ENCODE measurements at regions not wholly inside any gene's neighbourhood (a gene's known extent, or its start where the extent isn't known, plus 50 kb on each side); places are given as distances from the start of the nearest gene placed in this dataset.

- no peak overlapping the region for H3K4me3 ChIP-seq
- TF ChIP-seq Cebpa-rat (IDR thresholded peaks at IDR 0.05), result no peak
- no peak overlapping the region for H3K27ac ChIP-seq
- no peaks in the 10 kb centered on the region for H3K36me3 ChIP-seq
- H3K9me3 ChIP-seq, result no peaks in the 10 kb centered on the region
- H4K20me1 ChIP-seq, result no peaks in the 10 kb centered on the region
- H3K9ac ChIP-seq, result no peak overlapping the region
- no peaks in the 10 kb centered on the region for H3K27me3 ChIP-seq
- no peaks in the 10 kb centered on the region for H3K4me1 ChIP-seq
- H3K4me2 ChIP-seq, result no peak overlapping the region
Measured at GRCh38 chr18:39051013-39051412, 1485.4 kb upstream of the CELF4 start.

GRCh38 chr18:39039813-39040212, 1474.2 kb upstream of the CELF4 start:
- Histone ChIP-seq H3K27me3 (no peaks in the 10 kb centered on the region), H3K9ac (no peak overlapping the region), H3K4me3 (no peak overlapping the region), H3K4me1 (no peaks in the 10 kb centered on the region), H4K20me1 (no peaks in the 10 kb centered on the region), H3K36me3 (no peaks in the 10 kb centered on the region), H3K9me3 (no peaks in the 10 kb centered on the region), H3K4me2 (no peak overlapping the region), H3K27ac (no peak overlapping the region)
- no peak for TF ChIP-seq Cebpa-rat (IDR thresholded peaks at IDR 0.05)

- H3K4me2 ChIP-seq, result no peak overlapping the region
- H3K4me1 ChIP-seq, result no peaks in the 10 kb centered on the region
- no peak overlapping the region for H3K27ac ChIP-seq
- no peak for TF ChIP-seq Cebpa-rat (IDR thresholded peaks at IDR 0.05)
- H3K27me3 ChIP-seq, result no peaks in the 10 kb centered on the region
- H3K9me3 ChIP-seq, result no peaks in the 10 kb centered on the region
- H3K9ac ChIP-seq, result no peak overlapping the region
- no peaks in the 10 kb centered on the region for H4K20me1 ChIP-seq
- H3K36me3 ChIP-seq, result no peaks in the 10 kb centered on the region
- no peak overlapping the region for H3K4me3 ChIP-seq
Measured at GRCh38 chr18:39037925-39038324, 1472.3 kb upstream of the CELF4 start.

- no peaks in the 10 kb centered on the region for H4K20me1 ChIP-seq
- H3K4me3 ChIP-seq, result no peak overlapping the region
- H3K4me1 ChIP-seq, result no peaks in the 10 kb centered on the region
- no peak for TF ChIP-seq Cebpa-rat (IDR thresholded peaks at IDR 0.05)
- H3K27me3 ChIP-seq, result no peaks in the 10 kb centered on the region
- no peak overlapping the region for H3K4me2 ChIP-seq
- no peaks in the 10 kb centered on the region for H3K36me3 ChIP-seq
- H3K9ac ChIP-seq, result no peak overlapping the region
- H3K9me3 ChIP-seq, result no peaks in the 10 kb centered on the region
- H3K27ac ChIP-seq, result no peak overlapping the region
Measured at GRCh38 chr18:39033312-39033711, 1467.7 kb upstream of the CELF4 start.

- Histone ChIP-seq H3K27ac (no peak overlapping the region), H4K20me1 (no peaks in the 10 kb centered on the region), H3K27me3 (no peaks in the 10 kb centered on the region), H3K36me3 (no peaks in the 10 kb centered on the region), H3K4me3 (no peak overlapping the region), H3K4me2 (no peak overlapping the region), H3K4me1 (no peaks in the 10 kb centered on the region), H3K9ac (no peak overlapping the region), H3K9me3 (no peaks in the 10 kb centered on the region)
- no peak for TF ChIP-seq Cebpa-rat (IDR thresholded peaks at IDR 0.05)
Measured at GRCh38 chr18:39031647-39032046, 1466.0 kb upstream of the CELF4 start.

GRCh38 chr18:39030124-39030655, 1464.6 kb upstream of the CELF4 start:
- no peak overlapping the region for H3K4me3 ChIP-seq
- H3K9me3 ChIP-seq, result no peaks in the 10 kb centered on the region
- no peaks in the 10 kb centered on the region for H4K20me1 ChIP-seq
- H3K27ac ChIP-seq, result no peak overlapping the region
- no peaks in the 10 kb centered on the region for H3K36me3 ChIP-seq
- H3K4me2 ChIP-seq, result no peak overlapping the region
- TF ChIP-seq Cebpa-rat (IDR thresholded peaks at IDR 0.05), result no peak
- H3K4me1 ChIP-seq, result no peaks in the 10 kb centered on the region
- no peaks in the 10 kb centered on the region for H3K27me3 ChIP-seq
- H3K9ac ChIP-seq, result no peak overlapping the region

- Histone ChIP-seq H3K27me3 (no peaks in the 10 kb centered on the region), H3K4me2 (no peak overlapping the region), H3K9me3 (no peaks in the 10 kb centered on the region), H3K4me3 (no peak overlapping the region), H3K27ac (no peak overlapping the region), H3K4me1 (no peaks in the 10 kb centered on the region), H3K36me3 (no peaks in the 10 kb centered on the region), H4K20me1 (no peaks in the 10 kb centered on the region), H3K9ac (no peak overlapping the region)
- no peak for TF ChIP-seq Cebpa-rat (IDR thresholded peaks at IDR 0.05)
Measured at GRCh38 chr18:39025531-39025930, 1459.9 kb upstream of the CELF4 start.

- Histone ChIP-seq H3K9ac (no peak overlapping the region), H4K20me1 (no peaks in the 10 kb centered on the region), H3K27me3 (no peaks in the 10 kb centered on the region), H3K36me3 (no peaks in the 10 kb centered on the region), H3K9me3 (peaks cover 21% of the 10 kb centered on the region), H3K4me1 (no peaks in the 10 kb centered on the region), H3K4me2 (no peak overlapping the region), H3K4me3 (no peak overlapping the region), H3K27ac (no peak overlapping the region)
- TF ChIP-seq Cebpa-rat (IDR thresholded peaks at IDR 0.05), result no peak
Measured at GRCh38 chr18:39019989-39020388, 1454.4 kb upstream of the CELF4 start.

GRCh38 chr18:39007031-39007902, 1441.7 kb upstream of the CELF4 start:
- Histone ChIP-seq H3K36me3 (no peaks in the 10 kb centered on the region), H3K27me3 (no peaks in the 10 kb centered on the region), H3K27ac (no peak overlapping the region), H4K20me1 (no peaks in the 10 kb centered on the region), H3K9ac (no peak overlapping the region), H3K9me3 (peaks cover 14% of the 10 kb centered on the region), H3K4me1 (no peaks in the 10 kb centered on the region), H3K4me2 (no peak overlapping the region), H3K4me3 (no peak overlapping the region)
- no peak for TF ChIP-seq Cebpa-rat (IDR thresholded peaks at IDR 0.05)

GRCh38 chr18:38996056-38996455, 1430.5 kb upstream of the CELF4 start:
- Histone ChIP-seq H3K27ac (no peak overlapping the region), H3K9ac (no peak overlapping the region)
- TF ChIP-seq Cebpa-rat (IDR thresholded peaks at IDR 0.05), result no peak

More at GRCh38 chr18:38996056-38996455, 1430.5 kb upstream of the CELF4 start:
- no peaks in the 10 kb centered on the region for H4K20me1 ChIP-seq
- no peaks in the 10 kb centered on the region for H3K4me1 ChIP-seq
- no peak overlapping the region for H3K4me3 ChIP-seq
- no peaks in the 10 kb centered on the region for H3K36me3 ChIP-seq
- no peak overlapping the region for H3K4me2 ChIP-seq
- H3K9me3 ChIP-seq, result no peaks in the 10 kb centered on the region; the same call in 1 of the 2 replicates
- H3K27me3 ChIP-seq, result no peaks in the 10 kb centered on the region
